Esophagus muscularis mucosa (tissue), 4 donors: ENCODE measurements at regions not wholly inside any gene's neighbourhood (a gene's known extent, or its start where the extent isn't known, plus 50 kb on each side); places are given as distances from the start of the nearest gene placed in this dataset.

Source experiments
- CTCF ChIP-seq, 3 experiments: fragments of 200-600 bp in 2 of 3; fragments of 450-650 bp in 1 of 3; sonication (generic) in 2 of 3; IDR thresholded peaks; one replicate each; pipeline ENCODE4 v1.5.1; 2017 to 2019; ENCODE audit warnings: antibody characterized with exemption in 3 of 3, mild to moderate bottlenecking in 2 of 3, moderate library complexity in 1 of 3
- EP300 ChIP-seq: sonication (generic); formaldehyde crosslinking; IDR thresholded peaks from one replicate; pipeline ENCODE4 v1.6.1; 2017; ENCODE audit warnings: antibody characterized with exemption
- POLR2A ChIP-seq: fragments of 450-650 bp; IDR thresholded peaks from one replicate; pipeline ENCODE4 v1.6.1; 2017; ENCODE audit warnings: antibody characterized with exemption, moderate library complexity, mild to moderate bottlenecking, low read depth
- POLR2AphosphoS5 ChIP-seq, 2 donors: sonication (generic); formaldehyde crosslinking; IDR thresholded peaks; one replicate each; pipeline ENCODE4 v1.6.1; 2017; ENCODE audit warnings: antibody characterized with exemption in 2 of 2

- TF ChIP-seq CTCF (IDR thresholded peaks at IDR 0.05) = no peak
- no peak for TF ChIP-seq EP300
- no peak for TF ChIP-seq POLR2A
- TF ChIP-seq POLR2AphosphoS5 (IDR thresholded peaks at IDR 0.05) = no peak
Measured at GRCh38 chr4:127355743-127356142, 277.0 kb upstream of the INTU start.
